Fibroblast of lung (primary cell): ENCODE measurements at regions not wholly inside any gene's neighbourhood (a gene's known extent, or its start where the extent isn't known, plus 50 kb on each side); places are given as distances from the start of the nearest gene placed in this dataset.

Source experiments
- EZH2 ChIP-seq: IDR thresholded peaks from 2 replicates; pipeline ENCODE4 v1.5.1; 2012; ENCODE audit warnings: low read length, control low read depth, mild to moderate bottlenecking; ENCODE audit errors: missing control alignments
- TF ChIP-seq, protein P1 (sequence below), 2 donors: IDR thresholded peaks in 1 of 2; conservative IDR thresholded peaks in 1 of 2; 1 replicate in 1 of 2; 2 replicates in 1 of 2; pipeline ENCODE4 v1.5.1; 2011 to 2012; ENCODE audit warnings: low read length in 2 of 2, control low read depth in 1 of 2, inconsistent platforms in 1 of 2, low read depth in 1 of 2, mild to moderate bottlenecking in 1 of 2

DNA sequence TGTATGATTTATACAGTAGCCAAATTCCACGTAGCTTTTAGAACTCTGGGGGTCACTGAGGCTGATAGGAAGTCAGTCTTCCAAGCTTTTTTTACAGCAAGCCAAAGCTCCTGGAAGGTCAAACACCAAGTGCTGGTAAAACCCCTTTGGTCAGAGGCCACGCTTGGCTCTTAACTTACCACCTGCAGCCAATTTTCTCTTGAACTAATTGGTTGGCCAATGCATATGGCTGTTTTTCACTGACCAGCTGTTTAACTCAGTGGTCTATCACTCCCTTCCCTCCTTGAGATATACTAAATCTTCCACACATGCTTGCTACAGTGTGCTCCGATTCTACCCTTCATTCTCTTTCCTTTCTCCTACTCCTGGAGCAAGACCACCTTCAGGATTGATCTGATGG is 116.0 kb downstream of the FAR1 start:
- TF ChIP-seq, protein P1, sequence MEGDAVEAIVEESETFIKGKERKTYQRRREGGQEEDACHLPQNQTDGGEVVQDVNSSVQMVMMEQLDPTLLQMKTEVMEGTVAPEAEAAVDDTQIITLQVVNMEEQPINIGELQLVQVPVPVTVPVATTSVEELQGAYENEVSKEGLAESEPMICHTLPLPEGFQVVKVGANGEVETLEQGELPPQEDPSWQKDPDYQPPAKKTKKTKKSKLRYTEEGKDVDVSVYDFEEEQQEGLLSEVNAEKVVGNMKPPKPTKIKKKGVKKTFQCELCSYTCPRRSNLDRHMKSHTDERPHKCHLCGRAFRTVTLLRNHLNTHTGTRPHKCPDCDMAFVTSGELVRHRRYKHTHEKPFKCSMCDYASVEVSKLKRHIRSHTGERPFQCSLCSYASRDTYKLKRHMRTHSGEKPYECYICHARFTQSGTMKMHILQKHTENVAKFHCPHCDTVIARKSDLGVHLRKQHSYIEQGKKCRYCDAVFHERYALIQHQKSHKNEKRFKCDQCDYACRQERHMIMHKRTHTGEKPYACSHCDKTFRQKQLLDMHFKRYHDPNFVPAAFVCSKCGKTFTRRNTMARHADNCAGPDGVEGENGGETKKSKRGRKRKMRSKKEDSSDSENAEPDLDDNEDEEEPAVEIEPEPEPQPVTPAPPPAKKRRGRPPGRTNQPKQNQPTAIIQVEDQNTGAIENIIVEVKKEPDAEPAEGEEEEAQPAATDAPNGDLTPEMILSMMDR (conservative IDR thresholded peaks at IDR 0.05 in 1 of 2, IDR thresholded peaks at IDR 0.05 in 1 of 2; ENCODE audit: low read depth in 1 of 2, low read length in 2 of 2) = no peak
- no peak for TF ChIP-seq EZH2
